Nephron progenitor cell (in vitro differentiated cells): ENCODE measurements at regions not wholly inside any gene's neighbourhood (a gene's known extent, or its start where the extent isn't known, plus 50 kb on each side); places are given as distances from the start of the nearest gene placed in this dataset.
"Not testable (repeated sequence)": the region's sequence is repeated elsewhere in the genome, so short reads cannot be mapped to it uniquely, and the experiment has no call there.

ENCODE experiments used
- DNase-seq: peaks from one replicate; pipeline ENCODE4 v3.0.0; 2021
- H3K27ac Mint-ChIP-seq: 2 replicates; pipeline ENCODE4 v1.8.0; 2021; ENCODE audit warnings: mild to moderate bottlenecking, moderate library complexity, mixed read lengths
- H3K27me3 Mint-ChIP-seq: 2 replicates; pipeline ENCODE4 v1.8.0; 2021; ENCODE audit warnings: mild to moderate bottlenecking, low read depth, mixed read lengths; ENCODE audit not compliant: poor library complexity
- H3K36me3 Mint-ChIP-seq: 2 replicates; pipeline ENCODE4 v1.8.0; 2021; ENCODE audit warnings: low read depth, mixed read lengths
- H3K4me1 Mint-ChIP-seq: 2 replicates; pipeline ENCODE4 v1.8.0; 2021; ENCODE audit warnings: mixed read lengths
- H3K4me3 Mint-ChIP-seq: 2 replicates; pipeline ENCODE4 v1.8.0; 2021; ENCODE audit warnings: mild to moderate bottlenecking, moderate library complexity, mixed read lengths
- H3K9me3 Mint-ChIP-seq: 2 replicates; pipeline ENCODE4 v1.8.0; 2021; ENCODE audit warnings: mild to moderate bottlenecking, moderate library complexity, mixed read lengths

DNA sequence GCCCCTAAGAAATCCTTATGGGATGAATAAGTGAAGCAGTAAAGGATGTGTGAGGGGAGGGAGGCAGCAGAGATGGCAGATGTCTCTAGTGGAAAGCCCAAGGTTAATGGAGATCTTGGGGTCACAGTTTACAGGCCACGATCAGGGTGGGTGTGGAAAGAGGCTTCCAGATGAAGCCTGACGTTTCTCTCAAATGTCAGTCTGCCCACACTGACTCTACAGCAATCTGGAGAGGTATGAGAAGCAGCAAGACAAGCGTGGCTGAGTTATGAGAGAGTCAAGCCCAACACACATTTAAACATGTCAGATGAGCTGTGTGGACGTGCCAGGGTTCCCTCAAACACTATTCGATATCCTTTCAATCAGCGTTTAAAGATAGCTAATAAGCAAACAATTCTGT, 308.2 kb downstream of the BCL2L11 start:
- H3K4me1 Mint-ChIP-seq: peaks cover 12% of the 10 kb centered on the region
- not testable (repeated sequence) for H3K4me3 Mint-ChIP-seq

DNA sequence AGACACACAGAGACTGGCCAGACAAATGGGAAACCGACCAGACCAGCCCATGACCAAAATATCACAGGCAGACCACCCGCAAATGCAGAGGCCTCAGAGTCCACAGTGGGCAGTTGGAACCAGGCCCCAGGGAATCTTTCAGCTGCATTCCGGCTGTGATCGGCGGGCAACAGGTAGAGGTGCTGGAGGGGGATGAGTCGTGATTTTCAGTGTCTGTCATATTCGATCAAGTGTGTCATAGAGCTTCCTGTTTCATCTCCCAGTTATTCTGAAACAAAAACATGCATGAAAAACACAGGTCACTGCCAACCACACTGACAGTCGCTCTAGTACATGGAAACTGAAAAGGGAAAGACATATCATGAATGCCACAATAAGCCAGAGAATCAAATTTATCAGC, 308.6 kb downstream of the BCL2L11 start:
- not testable (repeated sequence) for H3K9me3 Mint-ChIP-seq, DNase-seq, H3K36me3 Mint-ChIP-seq, H3K27me3 Mint-ChIP-seq, H3K4me3 Mint-ChIP-seq
- H3K27ac Mint-ChIP-seq: peak overlapping the region; percentile 86
- H3K4me1 Mint-ChIP-seq: peaks cover 12% of the 10 kb centered on the region

More for the DNA sequence above, 308.2 kb downstream of the BCL2L11 start:
- DNase-seq, H3K36me3 Mint-ChIP-seq, H3K27me3 Mint-ChIP-seq, H3K9me3 Mint-ChIP-seq: not testable (repeated sequence)
- H3K27ac Mint-ChIP-seq: peak overlapping the region; percentile 86

DNA sequence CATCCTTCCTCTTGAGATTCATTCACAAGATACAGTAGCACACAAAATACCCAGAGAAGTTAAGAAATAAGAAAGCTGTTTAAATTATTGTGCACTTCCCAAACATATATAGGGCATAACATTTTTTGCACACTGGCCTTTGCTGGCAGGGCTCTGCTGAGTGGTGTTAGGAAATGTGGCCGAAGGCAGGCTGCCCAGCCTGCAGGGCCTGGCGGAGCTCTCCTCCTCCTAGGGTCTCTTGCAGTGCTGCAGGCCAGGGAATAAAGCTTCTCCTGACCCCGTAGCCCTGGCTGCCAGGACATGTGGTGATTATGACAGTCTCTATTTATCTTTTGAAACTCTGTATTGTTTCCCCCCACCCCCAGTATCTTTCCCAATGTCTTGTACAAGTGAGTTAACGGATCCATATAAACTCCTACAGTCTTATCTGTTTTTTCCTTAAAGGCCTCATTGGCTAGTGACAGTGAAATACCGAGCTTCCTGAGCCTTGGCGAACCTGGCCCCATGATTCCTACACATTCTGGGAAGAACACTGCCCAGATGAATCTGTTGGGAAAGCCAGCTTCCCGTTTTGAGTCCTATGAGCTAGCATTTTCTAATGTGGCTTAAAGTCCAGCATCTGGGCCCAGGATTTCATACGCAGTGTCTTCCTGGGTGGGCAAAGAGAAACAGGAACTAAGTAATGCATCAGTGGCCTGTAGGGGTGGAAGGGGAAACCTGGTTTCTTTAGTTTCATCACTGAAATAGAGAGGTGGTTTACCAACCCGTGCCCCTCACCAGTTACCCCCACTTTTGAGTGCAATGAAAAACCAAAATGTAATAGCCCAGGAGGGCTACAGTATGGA, 310.3 kb downstream of the BCL2L11 start:
- not testable (repeated sequence) for H3K36me3 Mint-ChIP-seq, H3K27ac Mint-ChIP-seq

DNA sequence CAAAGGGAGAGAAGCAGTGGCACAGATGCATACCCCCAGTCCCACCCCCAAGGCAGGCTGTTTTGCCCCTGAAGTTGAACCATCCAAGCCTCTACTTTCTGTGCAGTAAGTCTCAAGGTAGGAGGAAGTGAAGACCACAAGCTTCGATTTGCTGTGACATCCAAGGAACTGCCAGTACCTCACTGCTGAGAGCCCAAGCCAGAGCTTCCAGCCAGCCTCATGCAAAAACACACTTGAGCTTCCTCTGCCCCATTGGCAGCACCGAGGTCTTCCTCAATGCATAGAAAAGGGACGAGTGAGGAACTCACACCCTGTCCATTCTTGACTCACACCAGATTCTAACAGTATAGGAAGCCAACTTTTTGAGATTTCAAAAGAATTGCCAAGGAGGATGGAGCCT, 311.7 kb downstream of the BCL2L11 start:
- peaks cover 12% of the 10 kb centered on the region for H3K4me1 Mint-ChIP-seq
- DNase-seq, H3K27ac Mint-ChIP-seq, H3K4me3 Mint-ChIP-seq, H3K27me3 Mint-ChIP-seq, H3K9me3 Mint-ChIP-seq, H3K36me3 Mint-ChIP-seq: not testable (repeated sequence)

More for the DNA sequence above, 310.3 kb downstream of the BCL2L11 start:
- H3K4me1 Mint-ChIP-seq: peaks cover 12% of the 10 kb centered on the region
- not testable (repeated sequence) for H3K27me3 Mint-ChIP-seq, H3K9me3 Mint-ChIP-seq, H3K4me3 Mint-ChIP-seq, DNase-seq

DNA sequence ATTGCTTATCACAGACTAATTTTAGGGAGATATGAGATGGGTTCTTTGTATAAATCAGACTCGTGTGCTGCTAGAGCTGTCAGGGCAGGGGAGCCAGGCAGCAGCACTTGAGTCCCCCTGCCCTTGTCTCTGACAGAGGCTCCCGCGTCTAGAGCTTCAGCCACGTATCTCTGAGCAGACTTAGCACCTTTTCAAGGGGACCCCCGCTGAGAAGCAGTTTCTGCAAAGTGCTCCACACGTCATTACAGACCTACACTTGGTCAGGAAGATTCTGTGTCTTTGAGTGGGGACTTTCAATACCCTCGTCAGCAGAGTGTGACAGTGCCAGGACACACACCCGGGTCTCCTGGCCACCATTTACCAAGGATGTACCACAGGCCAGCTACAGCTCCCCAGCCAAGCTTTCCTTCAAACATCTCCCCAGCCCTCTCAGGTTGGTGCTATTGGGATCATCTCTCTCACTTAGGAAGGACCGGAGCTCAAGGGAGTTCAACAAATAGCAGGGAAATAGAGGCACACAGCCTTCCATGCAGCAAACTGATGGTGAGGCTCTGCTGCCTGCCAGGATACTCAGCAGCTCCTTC, 312.3 kb downstream of the BCL2L11 start:
- not testable (repeated sequence) for H3K27me3 Mint-ChIP-seq, DNase-seq, H3K27ac Mint-ChIP-seq, H3K4me3 Mint-ChIP-seq, H3K9me3 Mint-ChIP-seq, H3K36me3 Mint-ChIP-seq
- H3K4me1 Mint-ChIP-seq: peaks cover 12% of the 10 kb centered on the region

DNA sequence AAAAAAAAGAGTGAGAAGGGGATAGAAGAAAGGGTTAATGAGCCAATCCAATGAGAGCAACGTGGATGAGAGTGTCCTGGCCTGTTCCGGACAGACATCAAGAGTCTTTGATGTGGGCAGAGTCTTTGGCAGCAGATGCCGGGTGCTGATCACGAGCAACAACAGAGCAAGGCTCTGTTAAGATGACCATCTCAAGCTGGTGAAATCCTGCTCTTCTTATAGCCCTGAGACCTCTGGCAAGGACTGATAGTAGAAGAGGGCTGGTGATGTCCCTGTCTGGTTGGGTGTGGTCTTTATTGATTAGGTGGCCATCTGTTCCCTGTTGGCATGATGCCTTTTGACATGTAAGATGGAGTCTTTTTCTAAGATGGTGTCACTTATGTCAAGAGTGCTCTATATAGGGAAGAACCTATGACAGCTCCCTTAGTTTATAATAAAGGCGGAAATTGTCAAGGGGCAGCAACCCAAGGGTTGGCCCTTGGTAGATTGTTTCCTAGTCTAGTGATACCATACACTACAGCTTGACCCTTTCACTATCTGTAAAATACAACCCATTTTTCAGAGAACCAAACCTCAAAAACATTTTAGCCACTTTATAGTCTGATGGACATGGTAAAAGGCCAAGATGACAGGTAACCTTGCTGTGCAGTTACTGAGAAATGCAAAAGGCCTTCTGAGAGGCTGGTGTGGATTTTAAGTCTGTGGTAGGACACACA, 313.3 kb downstream of the BCL2L11 start:
- H3K4me1 Mint-ChIP-seq, H3K4me3 Mint-ChIP-seq, H3K9me3 Mint-ChIP-seq, H3K27me3 Mint-ChIP-seq, DNase-seq, H3K36me3 Mint-ChIP-seq, H3K27ac Mint-ChIP-seq: not testable (repeated sequence)

DNA sequence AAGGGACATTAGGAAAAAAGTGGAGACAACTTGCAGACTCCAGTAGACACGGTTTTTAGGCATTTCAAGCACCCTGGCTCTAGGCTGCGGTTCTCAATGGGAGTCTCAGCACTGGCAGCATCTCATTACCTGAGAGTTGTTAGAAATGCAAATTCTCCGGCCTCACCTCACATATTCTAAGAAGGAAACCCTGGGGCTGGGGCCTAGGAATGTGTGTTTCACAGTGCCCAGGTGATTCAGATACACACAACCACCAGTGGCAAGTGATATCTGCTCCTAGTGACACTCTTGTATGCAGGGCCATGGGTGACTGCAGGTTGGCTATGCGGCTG, 313.9 kb downstream of the BCL2L11 start:
- H3K36me3 Mint-ChIP-seq, DNase-seq, H3K27me3 Mint-ChIP-seq, H3K9me3 Mint-ChIP-seq, H3K4me3 Mint-ChIP-seq, H3K27ac Mint-ChIP-seq, H3K4me1 Mint-ChIP-seq: not testable (repeated sequence)

DNA sequence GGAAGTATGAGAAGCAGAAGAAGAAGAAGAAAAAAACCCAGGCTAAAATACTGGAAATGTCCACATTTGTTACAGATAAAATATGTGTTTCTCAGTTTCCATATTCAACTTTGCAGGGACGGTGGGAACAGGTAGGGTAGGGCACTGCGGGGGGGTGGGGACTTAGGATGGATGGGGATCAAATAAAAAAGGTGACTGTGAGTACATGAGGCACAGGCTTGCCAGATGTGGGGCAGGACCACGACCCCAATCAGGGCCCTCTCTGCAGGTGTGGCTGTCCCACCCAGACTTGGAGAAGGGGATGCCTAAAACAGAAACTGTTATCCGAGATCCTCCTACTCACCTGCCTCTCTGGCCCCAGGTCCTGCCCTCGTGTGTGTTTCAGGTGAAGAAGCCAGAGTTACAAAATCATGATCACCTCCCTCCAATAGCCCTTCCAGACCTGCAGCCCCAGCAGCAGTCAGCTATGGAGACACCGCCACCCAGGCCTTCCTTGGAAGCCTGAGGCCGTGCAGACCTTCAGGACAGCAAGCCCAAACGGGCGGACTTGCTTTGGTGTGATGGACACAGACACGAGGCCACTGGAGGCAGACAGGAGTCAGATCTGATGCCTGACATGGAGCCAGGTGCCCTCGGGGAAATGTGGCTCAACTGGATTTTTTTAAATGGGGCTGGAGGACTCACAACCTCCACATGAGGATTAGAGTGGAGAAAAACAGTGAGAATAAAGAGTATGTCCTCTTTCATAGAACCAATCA, 315.0 kb downstream of the BCL2L11 start:
- DNase-seq, H3K36me3 Mint-ChIP-seq, H3K4me3 Mint-ChIP-seq, H3K9me3 Mint-ChIP-seq, H3K27ac Mint-ChIP-seq, H3K4me1 Mint-ChIP-seq, H3K27me3 Mint-ChIP-seq: not testable (repeated sequence)

DNA sequence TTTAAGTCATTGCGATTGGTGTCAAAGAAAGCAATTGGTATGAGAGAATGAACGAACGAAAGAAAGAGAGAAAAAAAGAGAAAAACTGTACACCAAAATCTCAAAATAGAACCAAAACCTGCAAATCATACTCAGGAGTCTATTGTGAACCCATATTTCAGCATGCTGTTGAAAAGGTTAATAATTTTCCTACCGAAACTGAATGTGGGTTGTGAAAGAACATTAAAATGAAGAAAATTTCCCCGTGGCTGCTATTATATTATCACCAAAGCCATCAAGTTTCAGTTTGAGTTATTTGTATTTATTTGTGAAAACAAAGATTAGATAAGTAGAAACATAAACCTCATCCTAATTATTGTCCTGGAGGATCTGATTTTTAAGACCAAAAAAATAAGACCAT, 315.7 kb downstream of the BCL2L11 start:
- H3K9me3 Mint-ChIP-seq, H3K4me3 Mint-ChIP-seq, H3K27me3 Mint-ChIP-seq, H3K27ac Mint-ChIP-seq, DNase-seq, H3K36me3 Mint-ChIP-seq, H3K4me1 Mint-ChIP-seq: not testable (repeated sequence)

DNA sequence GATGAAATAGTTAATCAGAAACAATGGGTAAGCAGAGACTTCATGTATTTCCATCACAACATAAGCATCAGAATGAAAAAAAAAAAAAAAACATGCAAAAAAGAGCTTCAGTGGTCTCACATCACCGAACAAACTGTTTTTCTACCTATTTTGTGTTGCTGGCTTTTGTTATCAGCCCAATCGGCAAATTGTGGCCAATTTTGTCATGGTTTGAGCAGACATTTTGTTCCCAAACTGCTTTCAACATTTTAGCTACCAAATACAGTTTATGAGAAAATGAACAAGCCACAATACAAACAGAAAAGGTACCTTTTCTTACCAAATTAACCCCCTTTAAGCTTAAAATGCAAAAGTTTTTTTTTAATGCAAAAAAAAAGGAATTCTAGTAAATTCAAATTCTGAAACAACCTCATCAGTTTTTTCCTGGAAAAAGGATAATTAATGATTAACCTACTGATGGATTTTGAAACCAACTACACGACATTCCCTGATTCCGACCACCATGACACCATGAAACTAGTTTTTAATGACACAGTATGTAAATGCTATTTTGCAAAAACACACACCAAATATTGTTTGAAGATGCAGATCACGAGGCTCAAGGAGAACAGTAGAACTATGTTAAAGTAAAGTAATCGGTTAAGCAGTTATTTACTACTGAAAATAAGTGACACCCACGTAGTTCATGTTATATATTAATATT, 316.7 kb downstream of the BCL2L11 start:
- H3K9me3 Mint-ChIP-seq, H3K27me3 Mint-ChIP-seq, H3K36me3 Mint-ChIP-seq, DNase-seq, H3K27ac Mint-ChIP-seq, H3K4me1 Mint-ChIP-seq, H3K4me3 Mint-ChIP-seq: not testable (repeated sequence)

DNA sequence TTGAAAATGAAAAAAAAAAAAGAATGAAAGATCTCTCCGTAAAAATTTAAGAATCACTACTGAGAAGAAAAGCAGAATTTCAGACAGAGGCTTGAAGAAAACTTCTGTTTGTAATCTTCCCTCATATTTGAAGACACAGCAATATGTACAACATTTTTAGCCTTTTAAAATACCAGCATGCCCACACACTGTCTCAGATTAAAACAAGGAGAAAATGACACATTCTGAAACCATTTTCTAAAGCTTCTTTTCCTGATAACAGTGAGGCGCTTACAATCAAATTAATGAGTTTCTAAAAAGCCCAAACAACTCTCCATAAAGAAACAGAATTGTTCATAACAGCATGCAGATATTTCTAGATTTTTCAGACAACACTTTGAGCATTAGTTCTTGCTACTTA, 317.4 kb downstream of the BCL2L11 start:
- not testable (repeated sequence) for H3K36me3 Mint-ChIP-seq, H3K4me3 Mint-ChIP-seq, H3K9me3 Mint-ChIP-seq, H3K4me1 Mint-ChIP-seq, H3K27me3 Mint-ChIP-seq, H3K27ac Mint-ChIP-seq, DNase-seq

DNA sequence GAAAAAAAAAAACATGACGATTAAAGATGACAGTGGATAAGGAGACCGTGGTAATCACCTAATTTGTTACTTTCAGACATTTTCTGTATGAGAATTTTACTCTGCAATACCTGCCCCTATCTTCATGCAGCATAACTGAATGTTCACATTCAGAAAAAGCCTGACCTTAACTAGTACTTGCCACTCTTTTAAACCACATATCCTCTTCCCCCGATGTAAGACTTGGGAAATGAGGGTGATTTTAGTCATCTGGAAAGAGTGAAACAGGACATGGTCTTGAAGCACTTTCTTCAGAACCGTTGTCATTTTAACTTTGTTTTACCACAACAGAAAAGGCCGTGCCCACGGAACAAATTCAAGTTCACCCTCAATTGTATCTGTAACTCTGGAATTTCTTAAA, 318.5 kb downstream of the BCL2L11 start:
- H3K4me1 Mint-ChIP-seq, H3K4me3 Mint-ChIP-seq, DNase-seq, H3K27me3 Mint-ChIP-seq, H3K36me3 Mint-ChIP-seq, H3K9me3 Mint-ChIP-seq, H3K27ac Mint-ChIP-seq: not testable (repeated sequence)

DNA sequence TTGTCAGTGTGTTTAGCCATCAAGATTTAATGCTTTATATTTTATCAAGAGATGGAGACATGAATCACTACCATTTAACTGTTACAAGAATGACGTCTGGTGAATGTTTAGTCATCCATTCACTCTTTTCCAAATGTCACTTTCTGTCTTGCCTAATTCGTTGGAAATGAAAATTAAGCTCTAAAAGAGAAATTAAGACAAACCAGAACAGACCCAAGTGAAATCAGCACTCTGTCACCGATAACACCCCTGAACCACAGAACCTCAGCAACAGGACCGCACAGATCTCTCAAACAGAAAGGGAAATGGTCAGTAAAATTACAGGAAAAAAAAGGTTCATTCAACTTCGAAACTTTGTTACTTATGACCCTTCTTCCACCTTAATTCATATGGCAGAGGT, 320.9 kb downstream of the BCL2L11 start:
- H3K36me3 Mint-ChIP-seq, H3K4me3 Mint-ChIP-seq, H3K27ac Mint-ChIP-seq, H3K4me1 Mint-ChIP-seq, DNase-seq, H3K27me3 Mint-ChIP-seq, H3K9me3 Mint-ChIP-seq: not testable (repeated sequence)
